Testis (tissue), 2 donors: ENCODE measurements at regions not wholly inside any gene's neighbourhood (a gene's known extent, or its start where the extent isn't known, plus 50 kb on each side); places are given as distances from the start of the nearest gene placed in this dataset.

Experiments
- DNase-seq: peaks from one replicate; pipeline ENCODE4 v3.0.0-alpha.2; 2019
- H3K27ac ChIP-seq, 2 donors: fragments of 200-600 bp; sonication (generic); one replicate each; pipeline ENCODE4 v1.5.1; 2019
- H3K27me3 ChIP-seq: fragments of 200-600 bp; sonication (generic); one replicate; pipeline ENCODE4 v1.5.1; 2019
- H3K36me3 ChIP-seq: fragments of 200-600 bp; sonication (generic); one replicate; pipeline ENCODE4 v1.5.1; 2017; ENCODE audit warnings: low read depth; ENCODE audit errors: missing control alignments
- H3K4me1 ChIP-seq: fragments of 200-600 bp; sonication (generic); one replicate; pipeline ENCODE4 v1.5.1; 2019
- H3K4me3 ChIP-seq, 2 donors: fragments of 200-600 bp; sonication (generic); one replicate each; pipeline ENCODE4 v1.5.1; 2017 to 2019
- H3K9me3 ChIP-seq: fragments of 200-600 bp; sonication (generic); one replicate; pipeline ENCODE4 v1.5.1; 2017
- POLR2A ChIP-seq: fragments of 450-650 bp; IDR thresholded peaks from one replicate; pipeline ENCODE4 v1.6.1; 2017; ENCODE audit warnings: antibody characterized with exemption, mild to moderate bottlenecking, moderate library complexity
- WGBS, 2 donors: methylation state at CpG; one replicate each; pipeline ENCODE4 v1.1.5; 2018; 5-methylcytosine and 5-hydroxymethylcytosine counted together
- intact Hi-C: fragments of 100-400 bp; cut with DNase I; formaldehyde crosslinking; loops from one replicate; pipeline ENCODE4 v1.15.1; 2023; ENCODE audit warnings: low total_unique reads
- TF ChIP-seq, protein P1 (sequence below), 3 experiments: fragments of 450-650 bp in 2 of 3; fragments of 200-600 bp in 1 of 3; sonication (generic) in 1 of 3; IDR thresholded peaks; one replicate each; pipeline ENCODE4 v1.5.1; 2016 to 2019; ENCODE audit warnings: antibody characterized with exemption in 3 of 3, mild to moderate bottlenecking in 2 of 3, moderate library complexity in 1 of 3

DNA sequence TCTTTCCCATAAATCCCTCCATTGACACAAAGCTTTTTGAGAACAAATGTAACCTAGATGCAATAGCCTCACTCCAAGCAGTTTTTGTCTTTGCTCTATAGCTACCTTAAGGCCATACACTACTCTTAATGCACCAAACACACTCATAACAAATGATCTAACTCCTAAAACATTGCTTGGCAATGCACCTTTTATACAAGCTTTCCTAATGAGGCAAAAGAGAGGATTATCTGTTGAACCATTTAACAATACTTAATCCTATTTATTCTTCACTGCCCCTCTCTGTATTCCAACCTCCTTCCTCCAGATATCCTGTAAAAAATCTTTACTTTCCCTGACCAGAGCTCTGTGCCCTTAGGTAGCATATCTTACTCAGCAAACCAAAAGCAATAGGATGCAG, 558.1 kb upstream of the MDFIC2 start:
- Histone ChIP-seq H3K4me3 (no peak overlapping the region), H3K27ac (no peak overlapping the region), H3K4me1 (no peaks in the 10 kb centered on the region), H3K36me3 (no peaks in the 10 kb centered on the region), H3K27me3 (no peaks in the 10 kb centered on the region), H3K9me3 (no peaks in the 10 kb centered on the region)
- DNase-seq: no peak
- TF ChIP-seq POLR2A: no peak
- TF ChIP-seq, protein P1, sequence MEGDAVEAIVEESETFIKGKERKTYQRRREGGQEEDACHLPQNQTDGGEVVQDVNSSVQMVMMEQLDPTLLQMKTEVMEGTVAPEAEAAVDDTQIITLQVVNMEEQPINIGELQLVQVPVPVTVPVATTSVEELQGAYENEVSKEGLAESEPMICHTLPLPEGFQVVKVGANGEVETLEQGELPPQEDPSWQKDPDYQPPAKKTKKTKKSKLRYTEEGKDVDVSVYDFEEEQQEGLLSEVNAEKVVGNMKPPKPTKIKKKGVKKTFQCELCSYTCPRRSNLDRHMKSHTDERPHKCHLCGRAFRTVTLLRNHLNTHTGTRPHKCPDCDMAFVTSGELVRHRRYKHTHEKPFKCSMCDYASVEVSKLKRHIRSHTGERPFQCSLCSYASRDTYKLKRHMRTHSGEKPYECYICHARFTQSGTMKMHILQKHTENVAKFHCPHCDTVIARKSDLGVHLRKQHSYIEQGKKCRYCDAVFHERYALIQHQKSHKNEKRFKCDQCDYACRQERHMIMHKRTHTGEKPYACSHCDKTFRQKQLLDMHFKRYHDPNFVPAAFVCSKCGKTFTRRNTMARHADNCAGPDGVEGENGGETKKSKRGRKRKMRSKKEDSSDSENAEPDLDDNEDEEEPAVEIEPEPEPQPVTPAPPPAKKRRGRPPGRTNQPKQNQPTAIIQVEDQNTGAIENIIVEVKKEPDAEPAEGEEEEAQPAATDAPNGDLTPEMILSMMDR (IDR thresholded peaks at IDR 0.05): no peak
- intact Hi-C loops: no loop called here

DNA sequence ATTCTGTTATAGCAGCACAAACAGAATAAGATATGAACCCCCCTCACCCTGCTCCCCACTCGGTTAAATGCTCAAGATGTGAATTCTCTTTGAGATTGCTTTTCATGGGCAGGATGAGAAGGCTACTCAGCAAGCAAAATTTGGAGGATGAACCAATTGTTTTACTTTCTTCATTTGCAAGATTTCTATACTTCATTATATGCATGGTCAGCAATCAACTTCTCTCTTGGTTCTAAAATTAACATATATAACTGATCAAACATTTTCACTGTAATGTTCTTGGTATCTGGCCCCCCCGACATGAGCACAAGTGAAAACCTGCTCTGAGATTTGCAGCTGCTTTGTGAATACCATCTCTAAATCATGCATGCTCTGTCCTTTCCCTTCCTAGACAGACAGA, 556.1 kb upstream of the MDFIC2 start:
- intact Hi-C loops: no loop called here
- H3K36me3 ChIP-seq: no peaks in the 10 kb centered on the region
- H3K9me3 ChIP-seq: no peaks in the 10 kb centered on the region
- no peak for DNase-seq
- H3K27me3 ChIP-seq: no peaks in the 10 kb centered on the region
- no peak overlapping the region for H3K27ac ChIP-seq
- WGBS, 2 donors: 92 to 95% methylated on average over 2 of the region's 2 CpGs
- no peaks in the 10 kb centered on the region for H3K4me1 ChIP-seq
- no peak overlapping the region for H3K4me3 ChIP-seq
- TF ChIP-seq, protein P1 (IDR thresholded peaks at IDR 0.05): no peak
- TF ChIP-seq POLR2A: no peak

DNA sequence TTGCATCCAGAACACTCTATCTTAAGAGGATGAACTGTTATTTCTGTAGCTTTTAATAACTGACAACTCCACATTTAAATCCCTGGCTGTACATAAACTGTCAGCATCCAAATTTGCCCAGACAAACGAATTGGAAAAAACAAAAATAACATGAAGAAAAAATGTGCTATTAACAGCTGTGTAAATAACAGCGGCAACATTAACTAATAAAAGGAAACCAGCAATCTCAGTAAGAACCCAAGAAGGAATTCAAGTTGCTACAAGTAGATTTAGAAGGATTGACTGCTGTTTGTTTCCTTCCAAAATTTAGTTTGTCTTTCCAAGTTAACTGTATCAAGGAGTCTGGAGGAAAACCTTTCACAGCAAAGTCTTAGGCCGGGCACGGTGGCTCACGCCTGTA, 550.6 kb upstream of the MDFIC2 start:
- TF ChIP-seq, protein P1 (IDR thresholded peaks at IDR 0.05): no peak
- DNase-seq: no peak
- Histone ChIP-seq H3K4me1 (no peaks in the 10 kb centered on the region), H3K4me3 (no peak overlapping the region), H3K36me3 (no peaks in the 10 kb centered on the region), H3K27ac (no peak overlapping the region), H3K27me3 (no peaks in the 10 kb centered on the region), H3K9me3 (no peaks in the 10 kb centered on the region)
- intact Hi-C loops: no loop called here
- 57 to 69% methylated on average over 5 of the region's 5 CpGs for WGBS, 2 donors

DNA sequence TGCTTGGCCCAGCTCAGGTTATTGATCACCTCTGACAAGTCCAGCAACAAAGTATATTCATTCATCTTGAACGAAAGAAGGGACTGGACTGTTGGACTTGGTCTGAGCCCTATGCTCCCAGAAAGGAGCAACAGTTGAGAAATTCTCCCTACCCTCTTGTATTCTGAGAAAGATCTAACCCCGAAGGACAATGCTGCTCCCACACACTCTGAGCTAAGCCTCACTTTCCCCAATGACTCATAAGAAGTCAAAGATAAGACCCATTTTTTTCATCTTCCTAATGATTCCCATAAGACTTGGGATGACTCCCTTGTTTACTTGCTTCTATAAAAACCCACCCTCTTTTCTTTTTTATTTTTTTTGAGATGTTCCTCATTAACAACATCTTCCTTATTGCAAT, 549.4 kb upstream of the MDFIC2 start:
- Histone ChIP-seq H3K27ac (no peak overlapping the region), H3K4me1 (no peaks in the 10 kb centered on the region), H3K27me3 (no peaks in the 10 kb centered on the region), H3K36me3 (no peaks in the 10 kb centered on the region), H3K4me3 (no peak overlapping the region), H3K9me3 (no peaks in the 10 kb centered on the region)
- TF ChIP-seq POLR2A: no peak
- TF ChIP-seq, protein P1 (IDR thresholded peaks at IDR 0.05): no peak
- intact Hi-C loops: no loop called here
- 42 to 46% methylated on average over 2 of the region's 2 CpGs for WGBS, 2 donors
- no peak for DNase-seq

DNA sequence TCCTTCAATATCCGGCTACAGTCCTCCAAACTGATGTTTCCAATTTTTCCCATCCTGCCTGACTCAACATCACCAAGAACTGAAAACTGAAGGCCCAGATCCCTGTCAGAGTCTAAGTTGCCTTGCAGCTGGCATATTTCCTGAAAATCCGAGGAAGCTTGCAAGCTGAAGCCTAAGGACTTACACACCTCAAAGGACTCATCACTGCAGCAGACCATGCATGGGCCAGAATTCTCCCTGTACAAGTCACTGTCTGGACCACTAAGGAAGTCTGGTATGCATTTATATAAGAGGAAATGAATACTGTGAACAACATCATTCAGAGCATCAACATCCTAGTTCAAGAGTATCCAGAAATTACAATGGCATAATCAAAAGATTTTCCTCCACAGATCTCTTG, 548.8 kb upstream of the MDFIC2 start:
- intact Hi-C loops: no loop called here
- Histone ChIP-seq H3K4me1 (no peaks in the 10 kb centered on the region), H3K4me3 (no peak overlapping the region), H3K9me3 (no peaks in the 10 kb centered on the region), H3K27ac (no peak overlapping the region), H3K27me3 (no peaks in the 10 kb centered on the region), H3K36me3 (no peaks in the 10 kb centered on the region)
- 83 to 89% methylated on average over 2 of the region's 2 CpGs for WGBS, 2 donors
- no peak for DNase-seq
- no peak for TF ChIP-seq POLR2A
- TF ChIP-seq, protein P1 (IDR thresholded peaks at IDR 0.05): no peak
